ENCODE measurements at regions not wholly inside any gene's neighbourhood (a gene's known extent, or its start where the extent isn't known, plus 50 kb on each side); places are given as distances from the start of the nearest gene placed in this dataset.
"Not testable (repeated sequence)": the region's sequence is repeated elsewhere in the genome, so short reads cannot be mapped to it uniquely, and the experiment has no call there.

DNA sequence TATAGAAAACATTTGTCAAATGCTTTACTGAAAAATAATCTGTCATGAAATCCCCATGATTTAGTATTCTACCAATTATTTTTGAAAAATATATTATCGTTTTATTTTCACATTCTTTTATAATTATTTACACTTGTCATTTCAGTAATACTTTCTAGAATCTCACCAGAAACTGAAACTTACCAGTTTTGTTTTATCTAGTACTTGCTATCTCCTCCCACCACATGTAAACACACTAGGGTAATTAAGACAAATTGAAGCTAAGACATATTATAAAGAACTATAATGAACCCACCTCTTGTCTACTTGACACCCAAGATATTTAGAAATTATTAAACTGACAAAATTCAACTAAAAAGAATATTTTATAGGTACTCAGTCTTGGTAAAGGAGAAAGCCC, 51.5 kb upstream of the GRM3 start:
- intact Hi-C loops (cut with micrococcal nuclease): no loop called here
- DNase-seq (no peak), ATAC-seq (no peak)

- intact Hi-C loops (cut with micrococcal nuclease): no loop called here
- no peak for ATAC-seq
Measured at GRCh38 chr7:86574006-86574405, 69.7 kb upstream of the GRM3 start.

GRCh38 chr7:86558680-86559501, 84.8 kb upstream of the GRM3 start:
- intact Hi-C loops (cut with micrococcal nuclease): no loop called here
- DNase-seq: no peak
- no peak for ATAC-seq

More at GRCh38 chr7:86574006-86574405, 69.7 kb upstream of the GRM3 start:
- DNase-seq: no peak

- DNase-seq (no peak), ATAC-seq (no peak)
- intact Hi-C loops (cut with micrococcal nuclease): no loop called here
Measured at GRCh38 chr7:86534641-86535040, 109.1 kb upstream of the GRM3 start.

GRCh38 chr7:86504229-86504628, 139.5 kb upstream of the GRM3 start:
- no peak for DNase-seq
- intact Hi-C loops (cut with micrococcal nuclease): no loop called here
- ATAC-seq: no peak

DNA sequence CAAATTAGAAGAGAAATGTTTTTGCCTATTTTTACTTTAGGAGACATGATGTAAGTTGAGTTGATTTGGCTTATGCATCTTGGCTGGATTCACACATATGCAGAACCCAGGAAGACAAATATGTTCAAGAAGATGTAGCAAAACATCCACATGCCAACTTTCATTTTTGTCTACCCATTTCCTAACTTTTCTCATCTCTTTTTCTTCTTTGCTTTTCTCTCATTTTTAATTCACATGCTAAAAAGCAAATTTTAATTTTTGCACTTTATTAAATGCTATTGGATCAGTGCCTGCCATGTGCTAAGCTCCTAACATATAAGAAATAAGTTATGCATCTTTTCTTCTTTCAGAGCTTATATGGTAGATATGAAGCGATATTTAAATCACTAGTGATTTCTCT, 143.7 kb upstream of the GRM3 start:
- DNase-seq (no peak), ATAC-seq (no peak)
- intact Hi-C loops (cut with micrococcal nuclease): no loop called here

DNA sequence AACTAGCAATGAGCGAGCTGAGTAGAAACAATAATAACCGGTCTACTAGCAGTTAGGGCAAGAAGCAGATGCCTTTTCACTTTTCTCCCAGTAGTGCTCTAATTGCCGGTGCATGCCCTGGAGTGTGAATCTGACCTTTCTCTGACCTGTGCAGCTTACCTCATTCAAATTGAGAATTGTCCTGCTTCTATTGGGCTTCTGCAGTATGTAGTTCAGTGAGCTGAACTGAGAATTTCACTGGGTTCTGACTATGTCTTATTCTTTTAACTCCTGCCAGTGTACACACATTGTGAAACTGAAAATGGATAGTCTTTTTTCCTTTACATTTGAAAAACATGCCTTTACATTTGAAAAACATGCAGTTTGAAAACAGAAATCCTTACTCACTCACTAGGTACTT, 157.9 kb upstream of the GRM3 start:
- no peak for ATAC-seq
- no peak for DNase-seq
- intact Hi-C loops (cut with micrococcal nuclease): no loop called here

GRCh38 chr7:86479144-86479543, 164.6 kb upstream of the GRM3 start:
- intact Hi-C loops (cut with micrococcal nuclease): no loop called here
- ATAC-seq: peak; percentile 80
- no peak for DNase-seq

DNA sequence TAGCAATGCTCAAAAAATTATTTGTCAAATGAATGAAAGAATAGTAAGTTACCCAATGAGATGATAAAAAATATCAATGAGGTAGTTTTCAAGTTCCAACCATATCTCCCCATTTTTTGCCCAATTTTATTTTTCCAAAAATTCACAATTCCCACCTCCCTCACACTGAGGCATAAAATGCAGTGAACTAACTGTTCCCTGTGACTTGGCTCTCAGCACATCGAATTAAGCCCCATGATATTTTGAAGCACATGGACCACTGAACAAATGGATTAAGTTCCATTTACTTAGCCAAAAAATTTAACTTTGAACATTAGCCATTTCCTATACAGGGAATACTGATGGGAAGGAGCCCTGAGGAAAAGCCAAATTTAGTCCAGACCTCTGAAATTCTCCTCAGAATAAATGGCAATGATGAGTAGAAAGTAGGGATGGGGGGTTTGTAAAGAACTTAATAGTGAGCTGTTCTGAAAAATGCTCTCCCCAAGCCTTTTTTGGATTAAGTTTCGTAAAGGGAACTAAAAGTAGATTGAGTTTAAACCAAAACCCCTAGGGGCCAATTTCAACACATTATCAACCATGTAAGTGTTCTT, 166.3 kb upstream of the GRM3 start:
- intact Hi-C loops (cut with micrococcal nuclease): no loop called here
- DNase-seq (no peak), ATAC-seq (no peak)

DNA sequence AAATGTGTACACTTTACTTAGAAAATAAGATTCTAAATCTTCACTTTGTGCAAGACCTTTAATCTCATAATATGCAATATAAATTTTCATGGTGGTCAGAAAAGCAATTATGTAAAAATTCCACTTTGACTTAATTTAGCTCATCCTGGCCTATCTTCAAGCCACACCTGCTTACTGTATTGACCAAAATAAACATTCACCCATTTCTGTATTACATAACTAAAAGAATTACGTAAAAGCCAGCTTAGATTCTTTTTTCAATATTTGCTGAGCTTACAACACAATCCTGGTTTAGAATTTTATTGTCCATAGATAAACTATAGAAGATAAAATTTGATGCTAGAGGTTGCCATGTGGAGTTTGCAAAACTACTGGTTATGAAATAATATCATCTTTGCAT, 172.9 kb upstream of the GRM3 start:
- intact Hi-C loops (cut with micrococcal nuclease): no loop called here
- ATAC-seq (no peak), DNase-seq (no peak)

- intact Hi-C loops (cut with micrococcal nuclease): no loop called here
- DNase-seq (no peak), ATAC-seq (no peak)
Measured at GRCh38 chr7:86469680-86470295, 173.9 kb upstream of the GRM3 start.

GRCh38 chr7:86454753-86455152, 189.0 kb upstream of the GRM3 start:
- intact Hi-C loops (cut with micrococcal nuclease): no loop called here
- ATAC-seq (no peak), DNase-seq (no peak)

- ATAC-seq (no peak), DNase-seq (no peak)
- intact Hi-C loops (cut with micrococcal nuclease): no loop called here
Measured at GRCh38 chr7:86453454-86453853, 190.3 kb upstream of the GRM3 start.

DNA sequence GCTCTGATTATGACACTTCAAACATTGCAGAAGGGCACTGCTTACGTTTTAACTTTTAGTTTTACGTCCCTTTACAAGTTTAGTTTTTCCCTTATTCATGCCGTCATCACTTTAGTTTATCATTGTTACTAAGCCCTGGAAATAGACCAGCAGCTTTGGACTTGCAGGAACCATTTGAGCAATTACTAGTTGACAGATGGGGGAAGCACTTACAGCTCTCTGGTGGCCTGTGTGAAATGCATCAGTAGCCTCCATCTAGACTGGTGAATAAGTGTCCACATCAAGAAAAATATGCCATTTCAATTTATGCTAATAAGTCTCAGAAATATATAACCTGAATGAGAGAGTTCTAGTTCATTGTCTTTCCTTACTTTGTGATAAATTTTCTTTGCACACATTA, 194.9 kb upstream of the GRM3 start:
- ATAC-seq (no peak), DNase-seq (no peak)
- intact Hi-C loops (cut with micrococcal nuclease): no loop called here

- intact Hi-C loops (cut with micrococcal nuclease): no loop called here
- ATAC-seq (no peak), DNase-seq (no peak)
Measured at GRCh38 chr7:86445285-86445684, 198.4 kb upstream of the GRM3 start.

- ATAC-seq: no peak
- no peak for DNase-seq
- intact Hi-C loops (cut with micrococcal nuclease): no loop called here
Measured at GRCh38 chr7:86444245-86444644, 199.5 kb upstream of the GRM3 start.

- ATAC-seq; DNase-seq; intact Hi-C loops (cut with micrococcal nuclease): not testable (repeated sequence)
Measured at GRCh38 chr7:86440420-86440819, 203.3 kb upstream of the GRM3 start.

GRCh38 chr7:86437951-86438450, 205.7 kb upstream of the GRM3 start:
- intact Hi-C loops (cut with micrococcal nuclease): no loop called here
- DNase-seq (no peak), ATAC-seq (no peak)

DNA sequence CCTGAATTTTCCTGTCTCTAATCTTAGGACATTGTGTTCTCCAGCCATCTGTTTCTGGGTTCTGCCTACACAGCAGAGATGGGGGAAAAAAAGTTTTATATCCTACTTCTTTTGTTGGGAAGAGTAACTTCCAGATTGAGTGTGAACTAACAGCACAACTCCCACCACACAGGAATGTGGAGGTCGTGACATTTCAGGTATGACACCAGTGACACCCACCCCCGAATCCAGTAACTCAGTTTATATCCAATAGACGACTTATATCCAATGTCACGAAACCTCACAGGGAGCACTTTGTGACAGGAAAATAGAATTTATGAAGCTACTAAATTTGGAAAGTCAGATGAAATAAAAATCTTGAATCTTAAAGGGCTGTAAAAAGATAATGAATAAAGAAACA, 211.9 kb upstream of the GRM3 start:
- intact Hi-C loops (cut with micrococcal nuclease): no loop called here
- ATAC-seq (no peak), DNase-seq (no peak)

DNA sequence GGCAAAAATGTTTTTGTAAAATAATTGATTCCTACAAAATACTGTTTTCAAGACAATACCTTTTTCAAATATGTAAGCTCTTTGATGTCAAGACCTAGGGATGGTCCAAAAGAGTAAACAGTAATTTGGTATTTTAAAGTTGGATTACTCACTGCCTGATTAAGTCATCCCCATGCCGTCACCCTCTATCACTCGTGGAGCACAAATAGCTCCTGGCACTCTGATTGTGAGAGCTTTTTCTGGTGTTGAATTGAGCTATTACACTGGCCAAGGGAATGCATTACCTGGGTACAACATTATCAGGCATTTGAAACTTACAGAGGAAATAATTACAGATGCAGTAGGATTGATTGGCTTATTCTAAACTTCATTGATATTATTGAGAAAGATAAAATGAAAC, 231.9 kb upstream of the GRM3 start:
- intact Hi-C loops (cut with micrococcal nuclease): no loop called here
- ATAC-seq: no peak
- no peak for DNase-seq

GRCh38 chr7:86407291-86407690, 236.4 kb upstream of the GRM3 start:
- DNase-seq: no peak
- intact Hi-C loops (cut with micrococcal nuclease): no loop called here
- ATAC-seq: no peak
